ENCODE measurements at regions not wholly inside any gene's neighbourhood (a gene's known extent, or its start where the extent isn't known, plus 50 kb on each side); places are given as distances from the start of the nearest gene placed in this dataset.

GRCh38 chr16:9338510-9338909 is 247.1 kb downstream of the HAPSTR1 start:
- TF ChIP-seq SPI1 (IDR thresholded peaks at IDR 0.05; ENCODE audit: borderline replicate concordance, low read depth) (no peak), REST (IDR thresholded peaks at IDR 0.05; ENCODE audit: insufficient replicate concordance, low read depth) (no peak), CTCF (IDR thresholded peaks at IDR 0.05; ENCODE audit: insufficient read depth, low read length) (no peak), GABPA (IDR thresholded peaks at IDR 0.05; ENCODE audit: low read depth) (no peak), POLR2AphosphoS5 (IDR thresholded peaks at IDR 0.05; ENCODE audit: low read depth) (no peak)
- DNase-seq (ENCODE audit: low read depth in 1 of 2, low spot score in 1 of 2): no peak
- Histone ChIP-seq H3K4me3 (replicated peaks; ENCODE audit: insufficient read depth, low read length) (no peak overlapping the region), H3K27me3 (ENCODE audit: insufficient read depth, poor library complexity, severe bottlenecking) (no peaks in the 10 kb centered on the region), H3K27ac (replicated peaks) (no peak overlapping the region)

- TF ChIP-seq SPI1 (IDR thresholded peaks at IDR 0.05; ENCODE audit: borderline replicate concordance, low read depth): no peak
- TF ChIP-seq GABPA (IDR thresholded peaks at IDR 0.05; ENCODE audit: low read depth): no peak
- TF ChIP-seq POLR2AphosphoS5 (IDR thresholded peaks at IDR 0.05; ENCODE audit: low read depth): no peak
- TF ChIP-seq CTCF (IDR thresholded peaks at IDR 0.05; ENCODE audit: insufficient read depth, low read length): no peak
- TF ChIP-seq REST (IDR thresholded peaks at IDR 0.05; ENCODE audit: insufficient replicate concordance, low read depth): no peak
- H3K4me3 ChIP-seq (replicated peaks; ENCODE audit: insufficient read depth, low read length): no peak overlapping the region
- no peaks in the 10 kb centered on the region for H3K27me3 ChIP-seq (ENCODE audit: insufficient read depth, poor library complexity, severe bottlenecking)
- no peak for DNase-seq (ENCODE audit: low read depth in 1 of 2, low spot score in 1 of 2)
- no peak overlapping the region for H3K27ac ChIP-seq (replicated peaks)
Measured at GRCh38 chr16:9340526-9341256, 249.2 kb downstream of the HAPSTR1 start.

GRCh38 chr16:9343276-9343675 is 251.8 kb downstream of the HAPSTR1 start:
- H3K27me3 ChIP-seq (ENCODE audit: insufficient read depth, poor library complexity, severe bottlenecking): no peaks in the 10 kb centered on the region
- no peak overlapping the region for H3K4me3 ChIP-seq (replicated peaks; ENCODE audit: insufficient read depth, low read length)
- TF ChIP-seq GABPA (IDR thresholded peaks at IDR 0.05; ENCODE audit: low read depth) (no peak), REST (IDR thresholded peaks at IDR 0.05; ENCODE audit: insufficient replicate concordance, low read depth) (no peak), CTCF (IDR thresholded peaks at IDR 0.05; ENCODE audit: insufficient read depth, low read length) (no peak), SPI1 (IDR thresholded peaks at IDR 0.05; ENCODE audit: borderline replicate concordance, low read depth) (no peak), POLR2AphosphoS5 (IDR thresholded peaks at IDR 0.05; ENCODE audit: low read depth) (no peak)
- no peak overlapping the region for H3K27ac ChIP-seq (replicated peaks)
- no peak for DNase-seq (ENCODE audit: low read depth in 1 of 2, low spot score in 1 of 2)
